ENCODE measurements at regions not wholly inside any gene's neighbourhood (a gene's known extent, or its start where the extent isn't known, plus 50 kb on each side); places are given as distances from the start of the nearest gene placed in this dataset.
"Not testable (repeated sequence)": the region's sequence is repeated elsewhere in the genome, so short reads cannot be mapped to it uniquely, and the experiment has no call there.

- H3K36me3 Mint-ChIP-seq, H3K9me3 Mint-ChIP-seq, H3K27me3 Mint-ChIP-seq, H3K4me1 Mint-ChIP-seq, H3K27ac Mint-ChIP-seq, H3K4me3 Mint-ChIP-seq: not testable (repeated sequence)
These were observed 89.4 kb downstream of the DDX11 start for GRCh38 chr12:31162896-31163560.

DNA sequence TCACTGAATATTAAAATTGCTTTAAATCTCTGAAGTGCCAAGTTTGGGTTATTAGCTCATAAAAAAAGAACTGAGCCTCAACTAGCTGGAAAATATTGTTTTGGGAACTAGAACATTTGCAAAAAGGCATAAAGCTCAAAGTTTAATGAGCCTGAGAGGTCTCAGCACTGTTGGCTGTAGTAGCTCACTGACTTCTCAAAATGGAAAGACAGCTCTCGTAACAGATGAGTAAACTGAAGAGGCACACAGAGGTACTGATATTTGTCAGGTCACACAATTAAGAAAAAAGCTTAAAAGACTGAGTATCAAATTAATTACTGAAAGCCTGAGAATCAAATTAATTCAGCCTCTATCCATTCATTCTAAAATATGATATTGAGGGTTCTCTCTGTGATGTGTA is 100.6 kb downstream of the DDX11 start:
- H3K9me3 Mint-ChIP-seq, H3K4me1 Mint-ChIP-seq, H3K36me3 Mint-ChIP-seq, H3K4me3 Mint-ChIP-seq, H3K27ac Mint-ChIP-seq, H3K27me3 Mint-ChIP-seq: not testable (repeated sequence)

GRCh38 chr12:31177514-31177913 is 103.9 kb downstream of the DDX11 start:
- H3K36me3 Mint-ChIP-seq, H3K9me3 Mint-ChIP-seq: not testable (repeated sequence)

DNA sequence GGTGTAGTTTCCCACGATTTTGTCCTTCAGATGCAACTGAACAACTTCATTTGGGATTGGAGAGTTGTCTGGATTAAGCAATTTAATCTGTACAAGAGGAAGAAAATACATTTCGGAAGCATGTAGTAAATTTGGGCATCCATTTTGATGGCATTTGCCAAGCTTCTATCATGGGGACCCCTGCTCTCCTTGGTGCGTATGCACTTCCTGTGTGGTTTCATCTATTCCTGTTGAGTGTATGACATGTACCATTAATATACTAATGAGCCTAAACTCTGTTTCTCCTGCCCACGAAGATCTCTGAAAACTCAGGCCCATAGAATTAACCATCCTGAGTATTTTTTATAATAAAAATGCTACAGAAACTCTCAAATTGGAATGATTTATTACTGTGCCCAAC is 105.2 kb downstream of the DDX11 start:
- H3K27ac Mint-ChIP-seq, H3K36me3 Mint-ChIP-seq, H3K4me3 Mint-ChIP-seq, H3K9me3 Mint-ChIP-seq, H3K27me3 Mint-ChIP-seq: not testable (repeated sequence)
- H3K4me1 Mint-ChIP-seq, result peaks cover 9 to 12% (median 11%) of the 10 kb centered on the region in 3 donors

More at GRCh38 chr12:31177514-31177913, 103.9 kb downstream of the DDX11 start:
- H3K4me3 Mint-ChIP-seq, H3K27me3 Mint-ChIP-seq, H3K27ac Mint-ChIP-seq: not testable (repeated sequence)
- peaks cover 9 to 11% (median 11%) of the 10 kb centered on the region in 3 donors for H3K4me1 Mint-ChIP-seq

DNA sequence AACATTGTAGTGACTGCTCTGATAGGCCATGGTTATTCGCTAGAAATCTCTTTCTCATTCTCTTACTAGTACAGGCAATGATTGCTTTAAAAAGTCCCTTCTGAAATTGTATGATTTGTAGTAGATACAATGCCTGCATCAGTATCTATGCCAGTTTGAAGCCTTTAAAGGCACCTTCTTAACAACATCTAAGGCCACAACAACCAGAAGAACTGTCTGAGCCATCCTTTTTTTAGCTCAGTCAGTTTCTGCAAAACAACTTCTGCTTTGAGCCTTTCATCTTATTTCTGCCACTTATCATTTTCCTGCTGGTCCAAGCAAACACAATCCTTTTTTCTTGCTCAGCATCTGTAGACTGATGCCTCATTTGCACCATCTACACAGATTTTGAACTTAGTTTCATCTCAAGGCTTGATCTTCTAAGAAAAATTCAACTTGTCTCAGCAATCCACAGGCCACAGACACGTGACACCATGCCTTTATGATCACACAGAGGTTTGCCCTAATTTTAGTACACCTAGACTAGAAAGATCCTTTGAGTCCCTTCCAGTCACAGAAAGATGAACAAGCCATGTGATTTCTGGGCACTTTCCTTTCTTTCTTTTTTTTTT is 106.1 kb downstream of the DDX11 start:
- H3K36me3 Mint-ChIP-seq, H3K27me3 Mint-ChIP-seq, H3K27ac Mint-ChIP-seq, H3K9me3 Mint-ChIP-seq: not testable (repeated sequence)
- Mint-ChIP-seq H3K4me3 (peak overlapping the region in 1 of 4 donors; percentile 7), H3K4me1 (peaks cover 9 to 12% (median 11%) of the 10 kb centered on the region in 3 donors)

DNA sequence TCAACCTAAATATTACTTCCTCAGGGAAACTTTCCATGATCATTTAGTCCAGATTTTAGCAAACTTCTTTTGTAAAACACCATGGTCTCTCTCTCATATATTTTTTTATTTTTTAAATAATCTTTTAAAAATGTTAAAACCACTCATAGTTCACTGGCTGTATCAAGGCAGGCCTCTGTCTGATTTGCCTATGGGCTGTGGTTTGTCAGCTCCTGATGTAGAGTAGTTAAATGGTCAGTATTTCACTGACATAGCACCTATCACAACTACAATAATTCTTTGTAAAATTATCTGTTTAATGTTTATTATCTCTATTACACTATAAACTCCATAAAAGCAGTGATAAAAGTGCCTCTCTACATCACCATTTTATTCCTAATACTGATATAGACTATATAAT is 108.9 kb downstream of the DDX11 start:
- not testable (repeated sequence) for H3K4me3 Mint-ChIP-seq, H3K9me3 Mint-ChIP-seq, H3K27ac Mint-ChIP-seq, H3K36me3 Mint-ChIP-seq, H3K27me3 Mint-ChIP-seq
- peaks cover 9 to 12% (median 11%) of the 10 kb centered on the region in 3 donors for H3K4me1 Mint-ChIP-seq

- H3K36me3 Mint-ChIP-seq, H3K27ac Mint-ChIP-seq, H3K4me3 Mint-ChIP-seq, H3K27me3 Mint-ChIP-seq, H3K9me3 Mint-ChIP-seq: not testable (repeated sequence)
- peaks cover 9 to 12% (median 11%) of the 10 kb centered on the region in 3 donors for H3K4me1 Mint-ChIP-seq
These were observed 109.4 kb downstream of the DDX11 start for GRCh38 chr12:31183107-31183506.

- not testable (repeated sequence) for H3K27me3 Mint-ChIP-seq, H3K36me3 Mint-ChIP-seq, H3K4me3 Mint-ChIP-seq, H3K27ac Mint-ChIP-seq, H3K9me3 Mint-ChIP-seq
- peaks cover 9 to 11% (median 11%) of the 10 kb centered on the region in 3 donors for H3K4me1 Mint-ChIP-seq
These were observed 110.2 kb downstream of the DDX11 start for GRCh38 chr12:31183899-31184298.

- H3K4me3 Mint-ChIP-seq, H3K27ac Mint-ChIP-seq, H3K27me3 Mint-ChIP-seq, H3K36me3 Mint-ChIP-seq, H3K9me3 Mint-ChIP-seq, H3K4me1 Mint-ChIP-seq: not testable (repeated sequence)
These were observed 111.0 kb downstream of the DDX11 start for GRCh38 chr12:31184667-31185066.

DNA sequence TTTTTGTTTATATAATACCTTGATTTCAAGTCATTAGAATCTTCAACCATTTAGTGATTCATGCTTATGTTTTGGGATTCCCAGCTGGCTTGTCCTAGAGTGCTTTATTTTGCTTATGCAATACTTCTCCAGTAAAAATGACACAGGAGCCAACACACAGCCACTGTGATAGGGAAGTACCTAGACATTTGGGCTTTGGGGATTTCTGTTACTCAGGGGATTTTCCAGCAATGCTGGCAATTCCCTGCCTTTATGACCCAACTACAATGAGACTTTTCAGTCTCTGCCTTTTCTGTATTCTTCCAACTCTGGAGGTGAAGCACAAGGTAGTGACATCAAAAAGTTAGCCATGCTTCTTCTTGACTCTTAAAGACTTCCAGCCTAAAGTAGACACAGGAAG is 119.0 kb downstream of the DDX11 start:
- H3K9me3 Mint-ChIP-seq, H3K4me1 Mint-ChIP-seq, H3K27ac Mint-ChIP-seq, H3K36me3 Mint-ChIP-seq, H3K27me3 Mint-ChIP-seq, H3K4me3 Mint-ChIP-seq: not testable (repeated sequence)

DNA sequence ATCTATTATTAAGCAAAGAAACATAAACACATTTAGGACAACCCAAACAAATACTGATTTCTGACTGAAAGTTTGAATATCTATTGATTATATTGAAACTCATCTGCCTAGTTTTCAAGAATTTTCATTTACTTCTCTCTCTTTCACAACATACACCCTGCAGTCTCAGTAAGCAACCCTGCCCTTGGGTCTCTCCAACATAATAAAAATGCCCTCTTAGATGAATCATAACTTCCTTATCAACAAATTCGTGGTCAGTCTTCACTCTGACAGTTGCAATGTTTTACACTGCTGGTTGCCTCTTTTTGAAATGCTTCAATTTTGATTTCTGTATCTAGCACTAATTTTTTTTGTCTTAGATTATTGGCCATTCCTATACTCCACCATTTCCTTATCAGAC is 122.0 kb downstream of the DDX11 start:
- not testable (repeated sequence) for H3K27me3 Mint-ChIP-seq, H3K4me1 Mint-ChIP-seq

GRCh38 chr12:31199476-31199875 is 125.8 kb downstream of the DDX11 start:
- H3K27me3 Mint-ChIP-seq, result peaks cover 14% of the 10 kb centered on the region
- H3K4me1 Mint-ChIP-seq, H3K27ac Mint-ChIP-seq, H3K9me3 Mint-ChIP-seq, H3K36me3 Mint-ChIP-seq, H3K4me3 Mint-ChIP-seq: not testable (repeated sequence)

More for the DNA sequence above, 122.0 kb downstream of the DDX11 start:
- not testable (repeated sequence) for H3K4me3 Mint-ChIP-seq, H3K36me3 Mint-ChIP-seq, H3K27ac Mint-ChIP-seq, H3K9me3 Mint-ChIP-seq

DNA sequence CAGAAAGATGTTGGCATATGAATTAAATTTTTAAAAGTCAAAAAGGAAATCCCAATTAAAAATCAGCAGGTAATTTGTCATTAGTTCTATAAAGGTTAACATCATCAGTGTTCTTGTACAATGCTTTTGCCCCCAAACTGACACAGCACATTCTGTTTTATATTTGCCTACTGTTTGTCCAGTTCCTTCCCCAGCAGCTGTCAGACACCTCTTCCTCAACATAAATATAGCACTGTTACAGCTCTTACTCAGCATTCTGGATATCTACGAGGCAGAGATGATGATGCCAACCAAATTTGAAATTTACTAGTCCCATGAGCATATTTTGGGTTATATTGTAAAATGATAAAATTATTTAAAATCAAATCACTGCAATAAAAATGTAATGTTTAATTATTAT is 124.6 kb downstream of the SINHCAF start:
- H3K4me1 Mint-ChIP-seq, result peaks cover 7 to 14% (median 12%) of the 10 kb centered on the region in 3 donors
- H3K4me3 Mint-ChIP-seq, result no peak overlapping the region
- H3K27me3 Mint-ChIP-seq, result peaks cover 17% of the 10 kb centered on the region
- no peaks in the 10 kb centered on the region for H3K36me3 Mint-ChIP-seq
- no peak overlapping the region for H3K27ac Mint-ChIP-seq
- H3K9me3 Mint-ChIP-seq, result peaks cover 0 to 1% (median 0%) of the 10 kb centered on the region in 3 donors

- peaks cover 7 to 14% (median 12%) of the 10 kb centered on the region in 3 donors for H3K4me1 Mint-ChIP-seq
- peaks cover 17% of the 10 kb centered on the region for H3K27me3 Mint-ChIP-seq
- H3K27ac Mint-ChIP-seq, result no peak overlapping the region
- no peak overlapping the region for H3K4me3 Mint-ChIP-seq
- H3K36me3 Mint-ChIP-seq, result no peaks in the 10 kb centered on the region
- H3K9me3 Mint-ChIP-seq, result peaks cover 0 to 1% (median 0%) of the 10 kb centered on the region in 3 donors
These were observed 122.7 kb downstream of the SINHCAF start for GRCh38 chr12:31203261-31203660.

GRCh38 chr12:31205054-31205453 is 120.9 kb downstream of the SINHCAF start:
- H3K4me1 Mint-ChIP-seq, result peaks cover 7 to 14% (median 12%) of the 10 kb centered on the region in 3 donors
- H3K9me3 Mint-ChIP-seq, result peaks cover 0 to 3% (median 0%) of the 10 kb centered on the region in 3 donors
- peak overlapping the region; percentile 0 to 27 (median 17) for H3K27ac Mint-ChIP-seq
- H3K27me3 Mint-ChIP-seq, result peaks cover 17% of the 10 kb centered on the region
- no peaks in the 10 kb centered on the region for H3K36me3 Mint-ChIP-seq
- H3K4me3 Mint-ChIP-seq, result peak overlapping the region in 2 of 4 donors; percentile 5 to 47

- no peak overlapping the region for H3K27ac Mint-ChIP-seq
- no peak overlapping the region for H3K4me3 Mint-ChIP-seq
- H3K4me1 Mint-ChIP-seq, result peaks cover 7 to 14% (median 12%) of the 10 kb centered on the region in 3 donors
- H3K9me3 Mint-ChIP-seq, result peaks cover 0 to 2% (median 0%) of the 10 kb centered on the region in 3 donors
- H3K27me3 Mint-ChIP-seq, result peaks cover 17% of the 10 kb centered on the region
- no peaks in the 10 kb centered on the region for H3K36me3 Mint-ChIP-seq
These were observed 119.8 kb downstream of the SINHCAF start for GRCh38 chr12:31206038-31206670.
